ENCODE measurements at regions not wholly inside any gene's neighbourhood (a gene's known extent, or its start where the extent isn't known, plus 50 kb on each side); places are given as distances from the start of the nearest gene placed in this dataset.
"Not testable (repeated sequence)": the region's sequence is repeated elsewhere in the genome, so short reads cannot be mapped to it uniquely, and the experiment has no call there.

DNA sequence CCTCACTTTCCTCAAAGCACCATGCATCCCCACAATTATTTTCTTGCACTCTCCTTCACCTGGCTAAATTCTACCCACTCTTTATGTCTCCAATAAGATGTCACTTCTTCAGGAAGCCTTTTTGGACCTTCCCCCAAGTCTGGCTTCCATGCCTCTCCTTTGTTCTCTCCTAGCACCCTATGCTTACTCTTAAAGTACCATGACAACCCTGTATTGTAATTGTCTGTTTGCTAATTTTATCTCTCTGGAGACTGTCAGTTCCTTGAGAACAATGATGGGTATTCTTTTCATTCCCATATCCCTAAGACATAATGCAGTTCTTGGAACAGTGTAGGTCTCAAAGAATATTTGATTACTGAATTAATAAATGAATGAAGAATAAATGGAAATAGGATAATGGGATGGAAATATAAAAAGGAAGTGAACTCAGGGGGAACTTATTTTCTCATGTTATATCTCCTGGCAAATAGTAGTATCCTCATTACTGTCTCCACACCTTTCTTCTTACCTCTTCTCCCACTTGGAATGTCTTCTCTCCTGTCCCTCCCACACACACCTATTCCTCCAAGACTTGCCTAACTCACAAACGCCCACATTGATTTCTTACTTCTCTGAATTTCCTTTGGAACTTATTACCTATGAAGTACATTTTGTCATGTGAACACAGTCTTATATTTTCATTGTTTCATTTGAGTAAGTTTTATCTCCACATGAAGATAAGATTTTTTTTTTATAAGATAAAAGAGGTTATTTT lies 499.1 kb downstream of the NFIB start:
- DNase-seq (ENCODE audit: low spot score): no peak

GRCh38 chr9:13811876-13812275 lies 502.1 kb downstream of the NFIB start:
- DNase-seq (ENCODE audit: low spot score): no peak

- peak; percentile 20 for DNase-seq (ENCODE audit: low spot score)
Observed at GRCh38 chr9:13810510-13810909, 503.4 kb downstream of the NFIB start.

DNA sequence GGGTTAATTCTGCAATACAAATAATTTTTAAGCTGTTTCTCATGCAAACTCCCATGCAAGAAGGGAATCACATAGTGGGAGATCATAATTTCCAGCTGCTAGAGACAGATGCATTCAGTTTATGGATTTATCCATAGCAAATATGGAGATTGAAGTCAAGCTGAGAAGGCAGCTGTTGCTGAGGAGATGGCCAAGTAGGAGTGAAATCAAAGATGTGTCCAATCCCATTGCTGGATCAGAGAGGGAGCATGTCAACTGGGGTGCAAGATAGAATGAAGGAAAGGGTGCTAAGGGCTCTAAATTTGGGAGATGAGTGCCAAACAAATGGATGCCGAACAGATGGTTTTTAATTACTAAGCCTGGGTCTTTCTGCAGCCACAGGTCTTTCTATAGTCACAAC lies 504.5 kb downstream of the NFIB start:
- DNase-seq (ENCODE audit: low spot score): no peak

DNA sequence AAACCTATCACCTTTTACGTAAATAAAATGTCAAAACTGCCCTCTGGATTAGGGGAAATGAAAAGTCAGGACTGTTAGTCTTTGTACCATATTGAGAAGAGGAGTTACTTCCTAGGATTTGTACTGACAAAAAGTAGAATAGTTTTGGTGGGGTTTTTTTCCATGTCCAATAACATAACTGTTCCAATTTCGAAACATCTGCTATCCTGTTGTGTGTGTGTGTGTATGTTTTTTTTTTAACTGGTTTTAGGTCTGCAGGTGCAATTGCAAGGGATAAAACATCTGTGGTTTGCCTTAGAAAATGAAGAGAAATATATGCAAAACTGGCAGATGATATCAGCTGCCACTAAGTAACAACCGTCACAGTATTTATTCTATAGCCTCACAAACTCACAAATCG lies 506.8 kb downstream of the NFIB start:
- no peak for DNase-seq (ENCODE audit: low spot score)

GRCh38 chr9:13806714-13807113 lies 507.2 kb downstream of the NFIB start:
- no peak for DNase-seq (ENCODE audit: low spot score)

GRCh38 chr9:13805546-13805945 lies 508.4 kb downstream of the NFIB start:
- no peak for DNase-seq (ENCODE audit: low spot score)

GRCh38 chr9:13804532-13804931 lies 509.4 kb downstream of the NFIB start:
- no peak for DNase-seq (ENCODE audit: low spot score)

DNA sequence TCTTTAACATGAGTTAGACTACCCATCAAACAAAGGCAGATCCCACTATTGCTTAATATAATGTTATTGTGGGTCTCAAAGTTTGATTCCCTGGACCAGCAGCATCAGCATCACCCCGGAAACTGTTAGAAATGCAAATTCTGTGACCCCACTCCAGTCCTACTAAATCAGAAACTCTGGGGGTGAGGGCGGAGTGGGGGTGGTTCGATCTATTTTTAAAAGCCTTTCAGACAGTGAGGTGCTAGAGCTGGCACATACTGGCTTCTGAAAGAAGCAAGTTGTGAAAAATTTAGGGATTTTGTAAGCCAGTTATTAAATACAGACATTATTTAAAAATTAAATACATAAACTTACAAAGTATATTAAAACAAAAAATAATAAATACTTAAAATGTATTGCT lies 513.2 kb downstream of the NFIB start:
- DNase-seq (ENCODE audit: low spot score): no peak

DNA sequence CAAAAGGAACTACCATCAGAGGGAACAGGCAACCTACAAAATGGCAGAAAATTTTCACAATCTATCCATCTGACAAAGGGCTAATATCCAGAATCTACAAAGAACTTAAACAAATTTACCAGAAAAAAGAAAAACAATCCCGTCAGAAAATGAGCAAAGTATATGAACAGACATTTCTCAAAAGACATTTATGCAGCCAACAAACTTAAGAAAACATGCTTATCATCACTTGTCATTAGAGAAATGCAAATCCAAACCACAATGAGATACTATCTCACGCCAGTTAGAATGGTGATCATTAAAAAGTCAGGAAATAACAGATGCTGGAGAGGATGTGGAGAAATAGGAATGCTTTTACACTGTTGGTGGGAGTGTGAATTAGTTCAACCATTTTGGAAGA lies 516.2 kb downstream of the NFIB start:
- DNase-seq (ENCODE audit: low spot score): not testable (repeated sequence)

DNA sequence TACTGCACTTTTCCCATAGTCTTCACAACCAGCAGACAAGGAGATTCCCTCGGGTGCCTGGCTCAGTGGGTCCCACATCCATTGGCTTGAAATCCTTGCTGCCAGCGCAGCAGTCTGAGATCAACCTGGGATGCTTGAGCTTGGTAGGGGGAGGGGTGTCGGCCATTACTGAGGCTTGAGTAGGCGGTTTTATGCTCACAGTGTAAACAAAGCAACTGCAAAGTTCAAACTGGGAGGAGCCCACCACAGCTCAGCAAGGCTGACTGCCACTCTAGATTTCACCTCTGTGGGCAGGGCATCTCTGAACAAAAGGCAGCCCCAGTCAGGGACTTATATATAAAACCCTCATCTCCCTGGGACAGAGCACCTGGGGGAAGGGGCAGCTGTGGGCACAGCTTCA lies 512.3 kb upstream of the MPDZ start:
- no peak for DNase-seq (ENCODE audit: low spot score)

- DNase-seq (ENCODE audit: low spot score): no peak
Observed at GRCh38 chr9:13790055-13790454, 510.6 kb upstream of the MPDZ start.

GRCh38 chr9:13787234-13787833 lies 507.8 kb upstream of the MPDZ start:
- DNase-seq (ENCODE audit: low spot score): peak; percentile 38

- no peak for DNase-seq (ENCODE audit: low spot score)
Observed at GRCh38 chr9:13786711-13787110, 507.2 kb upstream of the MPDZ start.

DNA sequence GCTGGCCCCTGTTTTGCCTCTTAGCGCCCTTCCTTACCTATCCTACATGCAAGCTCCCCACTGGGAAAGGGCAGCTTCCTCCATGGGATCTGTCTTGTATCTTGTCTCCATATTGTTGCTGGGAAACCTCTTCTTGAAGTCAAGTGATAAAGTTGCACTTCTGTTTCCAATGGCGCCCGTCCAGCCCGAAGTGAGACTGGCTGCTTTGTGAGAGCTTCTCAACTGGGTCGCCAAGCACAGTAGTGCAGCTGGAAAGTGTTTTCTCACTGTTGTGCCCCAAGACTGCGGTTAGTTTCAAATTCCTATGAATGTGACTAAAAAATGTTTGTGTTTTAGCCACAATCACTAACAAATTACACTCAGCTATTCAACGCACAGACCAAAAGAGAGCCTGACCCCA lies 506.6 kb upstream of the MPDZ start:
- DNase-seq (ENCODE audit: low spot score): peak; percentile 64

- DNase-seq (ENCODE audit: low spot score): no peak
Observed at GRCh38 chr9:13779106-13779505, 499.6 kb upstream of the MPDZ start.

- DNase-seq (ENCODE audit: low spot score): peak; percentile 50
Observed at GRCh38 chr9:13778631-13779030, 499.1 kb upstream of the MPDZ start.

DNA sequence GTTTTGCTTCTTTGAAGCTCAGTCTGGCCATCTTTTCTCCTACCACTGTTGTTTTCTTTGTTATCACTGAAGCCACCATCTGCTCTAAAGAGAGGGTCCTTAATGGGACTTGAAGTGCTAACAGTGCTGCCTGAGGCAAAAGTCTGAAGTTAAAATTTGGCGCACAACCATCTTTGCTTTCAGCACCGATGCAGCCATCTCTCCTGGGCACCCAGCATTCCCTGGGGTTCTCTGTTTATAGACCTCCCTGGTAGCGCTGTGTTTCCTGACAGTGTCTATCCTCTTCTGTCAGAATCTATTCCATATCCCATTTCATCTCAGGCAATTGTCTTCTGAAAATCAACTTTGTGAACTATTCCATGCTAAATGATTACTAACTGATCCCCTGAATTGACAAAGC lies 491.5 kb upstream of the MPDZ start:
- no peak for DNase-seq (ENCODE audit: low spot score)

DNA sequence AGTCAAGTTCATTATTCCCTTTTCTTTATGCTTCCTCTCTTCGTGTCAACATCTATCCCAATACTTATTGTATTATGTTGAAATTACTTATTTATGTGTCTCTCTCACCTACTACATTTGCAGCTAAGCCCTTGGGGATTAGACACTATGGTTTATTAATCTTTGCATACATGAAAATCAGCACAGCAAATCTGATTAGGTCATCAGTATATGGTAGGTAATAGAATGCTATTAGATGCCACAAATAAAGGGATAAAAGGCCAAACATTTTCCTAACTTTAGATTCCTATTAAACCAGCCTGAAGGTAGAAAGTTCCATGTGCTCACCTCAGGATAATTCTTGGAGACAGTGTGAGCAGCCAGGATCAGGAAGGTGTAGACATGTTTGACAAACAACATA lies 490.1 kb upstream of the MPDZ start:
- DNase-seq (ENCODE audit: low spot score): no peak

DNA sequence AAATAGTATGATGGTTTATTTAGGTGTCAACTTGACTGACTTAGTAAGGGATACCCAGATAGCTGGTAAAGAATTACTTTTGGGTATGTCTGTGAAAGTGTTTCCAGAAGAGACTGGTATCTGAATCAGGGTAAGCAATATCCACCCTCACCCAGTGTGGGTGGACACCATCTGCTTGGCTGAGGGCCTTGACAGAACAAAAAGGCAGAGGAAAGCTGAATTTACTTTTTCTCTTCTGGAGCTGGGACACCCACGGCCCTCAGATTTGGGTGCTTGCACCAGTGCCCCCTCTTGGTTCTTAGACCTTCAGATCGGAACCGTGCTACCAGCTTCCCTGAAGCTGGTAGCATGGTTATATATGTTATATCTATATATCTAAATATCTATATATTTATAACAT lies 489.5 kb upstream of the MPDZ start:
- no peak for DNase-seq (ENCODE audit: low spot score)

DNA sequence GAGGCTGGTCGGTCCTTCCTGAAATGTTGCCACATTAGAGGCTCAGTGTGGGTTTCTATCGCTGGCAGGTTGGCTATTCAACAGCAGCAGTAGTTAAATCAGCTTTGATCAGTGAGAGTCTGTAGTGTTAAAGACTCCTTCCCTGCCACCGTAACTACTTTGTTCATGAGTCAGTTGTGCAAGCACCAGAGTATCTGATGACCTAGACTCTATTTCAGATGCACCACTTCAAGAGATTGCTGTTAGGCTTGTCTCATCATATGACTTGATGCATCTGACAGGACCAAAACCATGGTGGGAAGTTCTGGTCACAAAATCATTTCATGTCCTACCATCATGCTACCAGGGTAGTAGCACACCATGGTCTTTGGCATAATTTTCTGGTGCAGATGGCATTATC lies 482.7 kb upstream of the MPDZ start:
- DNase-seq (ENCODE audit: low spot score): no peak

GRCh38 chr9:13759551-13759950 lies 480.1 kb upstream of the MPDZ start:
- DNase-seq (ENCODE audit: low spot score): no peak

DNA sequence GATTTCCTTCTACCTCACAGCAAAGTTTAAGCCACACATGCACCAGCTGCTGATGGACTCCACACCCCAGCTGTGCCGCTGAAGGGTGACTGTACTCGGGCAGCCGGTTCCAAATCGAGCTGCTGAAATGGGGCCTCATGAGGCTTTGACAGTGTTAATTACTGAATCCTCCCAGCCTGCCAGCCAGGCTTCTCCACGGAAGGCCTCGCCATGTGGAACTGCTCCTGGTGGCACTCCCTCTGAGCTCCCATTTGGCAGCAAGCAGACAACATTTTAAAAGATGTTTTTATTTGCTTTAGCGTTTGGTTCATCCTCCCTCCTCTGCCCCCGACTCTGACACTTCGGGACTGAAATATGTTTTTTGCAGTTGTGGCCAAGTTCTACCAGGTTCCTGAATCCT lies 479.4 kb upstream of the MPDZ start:
- DNase-seq (ENCODE audit: low spot score): no peak

DNA sequence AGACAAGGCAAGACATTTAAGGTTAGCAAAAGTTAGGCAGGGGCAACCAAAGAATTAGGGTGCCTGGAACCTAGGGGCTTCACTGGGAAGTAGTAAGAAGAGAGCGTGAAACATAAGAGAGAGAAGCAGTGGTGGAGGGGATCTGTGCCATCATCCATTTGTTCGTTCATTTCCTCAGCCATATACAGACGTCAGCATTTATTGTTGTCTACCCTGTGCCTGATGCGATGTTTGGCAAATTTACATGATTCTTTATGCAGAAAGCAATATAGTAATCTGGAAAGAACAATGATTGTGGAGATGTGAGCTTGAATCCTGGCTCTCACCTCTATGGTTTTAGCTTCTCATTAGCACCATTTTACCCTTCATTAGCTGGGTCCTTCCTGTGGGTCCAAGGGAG lies 477.5 kb upstream of the MPDZ start:
- no peak for DNase-seq (ENCODE audit: low spot score)

All from AG20443 (cell line).